NCI-H460 (cell line): ENCODE measurements at regions not wholly inside any gene's neighbourhood (a gene's known extent, or its start where the extent isn't known, plus 50 kb on each side); places are given as distances from the start of the nearest gene placed in this dataset.

Experiments used
- DNase-seq: peaks from one replicate; pipeline ENCODE4 v3.0.0-alpha.2; 2016; ENCODE audit warnings: low read depth; ENCODE audit errors: extremely low read depth

- no peak for DNase-seq
Measured at GRCh38 chr5:172588380-172588779, 52.7 kb upstream of the NEURL1B start.

DNA sequence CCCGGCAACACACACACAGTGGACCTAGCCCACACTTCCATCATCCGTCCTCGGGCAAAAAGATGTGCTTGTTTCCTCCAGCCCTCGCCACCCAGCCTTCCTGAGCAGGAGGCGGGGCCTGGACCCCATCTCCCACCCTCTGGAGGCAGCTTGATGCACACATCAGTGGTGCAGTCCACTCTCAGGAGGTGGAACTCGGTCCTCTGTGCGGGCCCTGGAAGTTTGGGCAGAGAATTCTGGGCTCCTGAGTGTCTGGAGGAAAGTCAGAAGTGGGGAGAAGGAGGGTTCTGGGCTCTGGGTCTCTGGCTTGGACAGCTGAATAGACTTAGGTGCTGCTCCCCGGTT is 54.0 kb upstream of the NEURL1B start:
- no peak for DNase-seq

DNA sequence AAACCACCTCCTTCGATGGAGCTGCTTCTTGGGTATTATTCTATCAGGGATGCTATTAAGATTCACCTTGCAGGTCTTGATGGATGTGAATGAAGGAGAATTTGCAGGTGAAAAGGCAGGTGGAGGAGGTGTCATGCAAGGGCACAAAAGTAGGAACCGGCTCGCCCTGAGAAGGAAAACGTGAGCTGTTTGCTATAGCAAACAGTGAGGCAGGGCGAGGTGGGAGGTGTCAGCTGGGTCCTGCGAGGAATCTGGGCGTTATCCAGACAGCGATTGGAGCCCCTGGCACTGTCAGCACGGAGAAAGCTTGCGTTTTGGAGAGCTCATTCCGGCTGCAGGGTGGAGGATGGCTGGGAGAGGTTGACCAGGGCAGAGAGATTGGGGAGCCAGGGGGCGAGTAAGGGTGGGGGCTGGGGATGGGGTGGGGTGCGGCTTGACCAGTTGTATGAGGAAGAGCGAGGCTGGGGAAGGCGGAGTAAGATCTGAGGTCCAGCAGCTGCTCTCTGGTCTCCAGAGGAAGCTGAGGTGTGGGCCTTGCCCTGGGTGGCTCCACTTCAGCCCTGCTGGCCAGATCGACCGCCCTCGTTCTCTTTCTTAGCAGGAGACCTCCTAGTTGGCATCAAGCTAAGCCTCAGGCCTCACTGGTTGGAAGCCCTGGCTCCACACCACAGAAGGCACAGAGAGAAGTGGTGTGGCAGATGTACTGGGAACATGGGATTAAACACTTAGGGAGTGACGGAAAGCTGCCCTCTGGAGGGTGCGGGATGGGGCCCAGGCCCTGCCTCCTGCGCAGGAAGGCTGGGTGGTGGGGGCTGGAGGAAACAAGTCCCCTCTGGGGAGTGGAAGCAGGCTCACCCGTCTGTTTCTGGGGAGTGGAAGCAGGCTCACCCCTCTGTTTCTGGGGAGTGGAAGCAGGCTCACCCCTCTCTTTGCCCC is 54.7 kb upstream of the NEURL1B start:
- DNase-seq: no peak

DNA sequence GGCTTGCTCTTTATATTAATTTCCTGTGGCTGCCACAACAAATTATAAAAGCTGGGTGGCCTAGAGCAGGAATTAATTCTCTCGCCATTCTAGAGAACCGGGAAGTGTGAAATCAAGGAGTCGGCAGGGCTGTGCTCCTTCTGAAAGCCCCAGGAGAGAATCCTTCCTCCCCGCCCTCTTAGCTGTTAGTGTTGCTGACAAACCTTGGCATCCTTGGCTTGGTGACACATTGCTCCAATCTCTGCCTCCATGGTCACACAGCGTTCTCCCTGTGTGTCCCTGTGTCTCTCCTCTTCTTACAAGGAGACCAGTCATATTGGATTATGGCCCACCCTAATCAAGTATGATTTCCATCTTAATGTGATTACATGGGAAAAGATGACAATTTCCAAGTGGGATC is 55.9 kb upstream of the NEURL1B start:
- DNase-seq: no peak

DNA sequence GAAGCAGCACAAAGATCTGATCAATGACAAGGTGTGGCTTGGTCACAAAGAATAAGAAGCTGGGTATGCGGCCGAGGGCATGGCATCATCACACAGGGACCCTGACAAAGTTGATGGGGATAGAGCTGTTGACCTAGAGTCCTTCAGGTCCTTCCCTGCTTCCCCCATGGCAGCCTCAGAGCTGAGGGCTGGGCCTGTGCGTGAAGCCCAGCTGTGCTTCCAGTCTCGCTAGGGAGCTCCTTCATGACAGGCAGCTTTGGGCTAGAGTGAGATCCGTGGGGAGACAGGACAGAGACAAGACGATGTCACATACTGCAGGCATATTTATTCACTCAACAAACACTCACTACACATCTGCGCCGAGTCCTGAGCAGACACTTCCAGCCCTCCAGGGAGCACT is 56.4 kb upstream of the NEURL1B start:
- no peak for DNase-seq

DNA sequence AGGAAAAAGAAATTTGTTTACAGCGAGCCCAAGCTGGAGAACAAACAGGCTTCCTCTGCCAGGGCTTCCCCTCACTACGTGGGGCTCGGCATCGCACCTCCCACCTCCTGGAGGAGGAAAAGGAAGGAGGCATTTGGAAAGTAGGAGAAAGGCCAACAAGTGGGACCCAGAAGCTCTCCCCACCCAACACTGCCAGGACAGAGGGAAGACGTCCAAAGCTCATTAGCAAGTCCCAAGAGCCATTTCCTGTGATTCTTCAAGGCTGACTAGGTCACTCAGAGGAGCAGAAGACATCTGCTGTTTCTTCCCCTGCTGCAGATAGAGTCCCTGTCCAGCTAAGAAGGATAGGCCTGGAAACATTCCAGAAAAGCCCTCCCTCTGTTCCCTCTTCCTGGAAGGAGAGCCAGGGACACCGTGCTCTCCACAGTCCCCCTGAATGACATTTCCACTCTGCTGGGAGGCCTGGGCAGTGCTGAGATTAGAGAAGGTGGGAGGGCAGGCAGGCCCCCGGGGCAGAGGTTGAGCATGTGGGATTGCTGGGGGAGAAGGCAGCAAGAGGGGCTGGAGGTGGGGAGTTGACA is 57.0 kb upstream of the NEURL1B start:
- DNase-seq: no peak

DNA sequence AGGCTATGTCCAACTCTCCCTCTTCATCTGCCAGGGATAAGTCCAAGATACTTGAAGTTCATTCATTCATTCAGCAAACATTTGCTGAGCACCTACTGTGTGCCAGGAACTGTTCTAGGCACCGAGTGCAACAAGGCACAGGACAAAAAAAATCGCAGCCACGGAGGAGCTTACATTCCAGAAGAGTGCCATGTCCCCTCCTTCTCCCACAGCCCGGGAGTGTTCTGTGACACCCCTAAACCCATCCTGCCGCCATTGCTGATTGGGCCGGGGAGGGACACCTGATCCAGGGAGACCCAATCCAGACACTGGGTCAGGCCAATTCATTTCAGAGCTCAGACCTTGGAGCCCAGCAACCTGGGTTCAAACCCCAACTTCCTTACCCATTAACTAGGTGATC is 58.1 kb upstream of the NEURL1B start:
- DNase-seq: no peak

- DNase-seq: no peak
Measured at GRCh38 chr5:172581315-172581714, 59.7 kb upstream of the NEURL1B start.

- no peak for DNase-seq
Measured at GRCh38 chr5:172579403-172579990, 61.6 kb upstream of the NEURL1B start.

GRCh38 chr5:172577267-172577909 is 63.7 kb upstream of the NEURL1B start:
- no peak for DNase-seq

DNA sequence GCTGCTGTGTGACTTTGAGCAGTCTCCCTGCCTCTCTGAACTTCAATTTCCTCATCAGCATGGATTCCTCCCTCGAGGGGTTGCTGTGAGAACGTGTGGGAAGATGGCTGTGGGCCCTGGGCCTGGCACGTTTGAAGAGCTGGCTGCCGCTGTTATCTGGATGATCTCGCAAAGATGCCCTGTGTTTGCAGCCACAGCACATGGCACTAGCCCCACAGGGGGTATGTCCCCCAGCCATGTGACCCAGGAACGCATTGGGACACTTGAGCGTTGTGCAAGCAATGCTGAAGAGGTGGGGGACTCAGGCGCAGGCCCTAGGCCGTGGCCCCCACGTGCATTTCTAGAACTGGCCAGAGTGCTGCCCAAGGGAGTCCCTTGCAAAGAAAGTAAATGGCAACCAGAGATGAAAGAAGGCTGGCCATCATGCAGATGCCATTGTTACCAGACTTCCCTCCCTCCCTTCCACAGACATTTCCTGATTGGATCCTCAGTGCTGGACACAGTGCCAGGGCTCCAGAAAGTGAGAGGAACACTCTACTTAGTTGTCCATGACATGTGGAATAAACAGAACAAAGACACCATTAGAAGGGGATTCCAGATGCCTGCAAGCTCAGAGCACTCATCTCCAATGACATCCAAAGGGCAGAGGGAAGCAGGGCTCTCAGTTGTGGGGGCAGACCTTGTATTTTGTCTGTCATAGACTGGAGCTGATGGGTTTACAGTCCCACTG is 65.1 kb upstream of the NEURL1B start:
- DNase-seq: no peak

DNA sequence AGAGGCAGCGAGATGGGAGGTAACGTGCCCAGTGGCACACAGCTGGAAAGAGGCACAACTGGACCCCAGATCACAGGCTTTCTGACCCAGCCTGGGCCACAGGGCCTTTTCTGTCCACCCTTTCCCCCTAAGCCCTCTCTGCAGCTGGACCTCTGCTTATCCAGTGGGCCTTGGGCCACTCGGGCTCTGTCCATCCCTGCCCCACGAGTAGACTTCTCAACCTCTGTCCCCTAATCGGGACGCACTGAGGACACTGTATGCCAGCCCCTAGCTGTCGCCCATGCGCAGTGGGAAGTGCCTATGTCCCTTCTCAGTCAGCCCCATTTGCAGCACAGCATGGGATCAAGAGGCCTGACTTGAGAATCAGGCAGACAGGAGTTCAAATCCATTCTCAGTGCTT is 65.6 kb upstream of the NEURL1B start:
- no peak for DNase-seq

GRCh38 chr5:172574871-172575223 is 66.2 kb upstream of the NEURL1B start:
- no peak for DNase-seq

- DNase-seq: no peak
Measured at GRCh38 chr5:172573986-172574870, 66.8 kb upstream of the NEURL1B start.

DNA sequence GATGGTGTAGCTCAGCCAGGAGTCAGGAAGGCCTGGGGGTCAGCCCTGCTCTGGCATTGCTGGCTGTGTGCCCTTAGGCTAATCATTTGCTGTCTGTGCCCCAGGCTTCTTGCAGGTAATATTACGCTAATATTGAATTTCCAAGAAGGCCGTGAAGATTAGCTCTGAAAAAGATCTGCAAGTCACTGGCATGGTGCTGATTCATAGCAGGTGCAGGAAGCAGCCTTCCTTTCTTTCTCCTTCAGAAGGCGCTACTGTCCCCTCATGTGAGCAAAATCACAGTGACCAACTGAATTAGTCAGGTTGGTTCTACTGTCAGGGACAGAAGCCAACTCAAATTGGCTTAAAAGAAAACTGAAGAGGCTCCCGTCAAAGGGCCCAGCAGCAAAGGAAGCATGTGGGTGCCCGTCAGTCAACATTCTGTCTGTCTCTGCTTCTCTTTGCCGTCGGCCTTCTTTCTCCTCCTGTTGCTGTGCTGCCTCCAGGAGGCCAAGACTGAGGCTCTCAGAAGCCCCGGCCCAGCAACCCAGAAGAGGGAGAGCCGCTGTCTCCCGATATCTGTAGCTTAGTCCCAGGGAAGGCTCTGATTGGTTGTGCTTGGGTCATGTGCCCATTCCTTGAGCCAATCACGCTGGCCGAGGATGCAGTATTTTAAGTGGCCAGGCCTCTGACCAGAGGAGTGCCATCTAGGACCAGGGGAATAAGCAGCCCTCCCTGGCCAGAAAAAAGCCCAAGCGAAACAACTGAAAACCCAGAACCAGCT is 67.8 kb upstream of the NEURL1B start:
- DNase-seq: no peak

GRCh38 chr5:172572440-172572839 is 68.6 kb upstream of the NEURL1B start:
- no peak for DNase-seq

GRCh38 chr5:172571892-172572291 is 69.2 kb upstream of the NEURL1B start:
- no peak for DNase-seq

DNA sequence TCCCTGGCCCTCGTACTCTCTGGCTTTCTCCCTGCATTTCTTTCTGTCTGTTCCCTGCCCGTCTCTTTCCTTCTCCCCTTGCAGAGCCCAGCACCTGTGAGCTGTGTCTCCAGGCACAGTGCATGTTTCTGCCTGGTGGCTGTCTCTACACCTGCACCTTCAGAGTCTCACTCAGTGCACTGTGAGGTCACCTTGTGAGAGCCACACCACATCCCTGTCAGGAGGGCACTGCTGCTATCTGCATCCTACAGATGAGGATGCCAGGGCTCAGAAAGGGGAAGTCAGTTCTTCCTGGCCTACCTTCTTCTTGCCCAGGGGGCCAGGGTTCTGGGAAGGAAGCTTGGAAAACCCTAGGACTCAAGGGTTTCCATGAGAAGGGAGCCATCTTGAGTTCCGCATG is 69.7 kb upstream of the NEURL1B start:
- no peak for DNase-seq
